Vagina (tissue), 2 donors: ENCODE measurements at regions not wholly inside any gene's neighbourhood (a gene's known extent, or its start where the extent isn't known, plus 50 kb on each side); places are given as distances from the start of the nearest gene placed in this dataset.

Experiments
- CTCF ChIP-seq, 3 experiments: fragments of 450-650 bp in 2 of 3; fragments of 200-600 bp in 1 of 3; sonication (generic) in 1 of 3; IDR thresholded peaks; one replicate each; pipeline ENCODE4 v1.5.1; 2017 to 2019; ENCODE audit warnings: antibody characterized with exemption in 3 of 3, mild to moderate bottlenecking in 2 of 3, moderate library complexity in 2 of 3
- POLR2A ChIP-seq, 2 donors: fragments of 450-650 bp; IDR thresholded peaks; one replicate each; pipeline ENCODE4 v1.6.1; 2017; ENCODE audit warnings: antibody characterized with exemption in 2 of 2, mild to moderate bottlenecking in 2 of 2, moderate library complexity in 2 of 2
- POLR2AphosphoS5 ChIP-seq, 2 donors: sonication (generic); formaldehyde crosslinking; IDR thresholded peaks; one replicate each; pipeline ENCODE4 v1.9.0; 2017; ENCODE audit warnings: antibody characterized with exemption in 2 of 2, mild to moderate bottlenecking in 2 of 2, low read depth in 1 of 2; ENCODE audit not compliant: insufficient read depth in 1 of 2

- TF ChIP-seq CTCF (IDR thresholded peaks at IDR 0.05) (no peak), POLR2AphosphoS5 (IDR thresholded peaks at IDR 0.05; ENCODE audit: insufficient read depth in 1 of 2, low read depth in 1 of 2) (no peak), POLR2A (IDR thresholded peaks at IDR 0.05) (no peak)
Measured at GRCh38 chr15:97235611-97235985, 724.9 kb upstream of the ARRDC4 start.
